Stimulated activated CD4-positive, alpha-beta T cell treated with anti-CD3 and anti-CD28 coated beads, Interleukin-1b, Interleukin-23, amount 100 ng/mL, for 4 hours (primary cell): ENCODE measurements at regions not wholly inside any gene's neighbourhood (a gene's known extent, or its start where the extent isn't known, plus 50 kb on each side); places are given as distances from the start of the nearest gene placed in this dataset.

Experiments used
- DNase-seq, 2 donors: peaks; one replicate each; pipeline ENCODE4 v3.0.0-alpha.2; 2020; ENCODE audit warnings: low read depth in 2 of 2

GRCh38 chr1:38135625-38136414 lies 89.2 kb upstream of the POU3F1 start:
- DNase-seq, result no peak

DNA sequence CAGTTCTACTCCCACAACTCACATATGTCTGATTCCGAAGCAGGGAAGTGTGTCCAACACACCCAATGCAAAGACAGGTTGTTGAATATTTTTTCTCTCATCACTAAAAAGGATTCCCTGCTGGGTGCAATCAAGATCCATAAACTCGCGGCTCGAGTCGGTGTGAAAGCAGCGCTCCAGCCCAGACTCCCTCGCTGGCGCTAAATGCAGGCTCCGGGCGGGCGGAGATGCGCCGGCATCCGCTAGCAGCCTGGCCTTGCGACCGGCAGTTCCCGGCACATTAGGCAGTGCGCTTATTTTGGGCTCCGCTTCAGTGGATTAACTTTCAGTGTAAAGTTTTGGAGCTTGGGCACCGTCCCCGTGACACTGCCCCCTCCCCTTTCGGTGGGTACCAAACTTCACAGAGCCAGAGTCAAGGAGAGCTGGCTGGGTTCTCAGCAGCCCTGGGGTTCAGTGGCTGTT lies 87.7 kb upstream of the POU3F1 start:
- DNase-seq, result no peak

GRCh38 chr1:38133756-38134155 lies 87.2 kb upstream of the POU3F1 start:
- no peak for DNase-seq

DNA sequence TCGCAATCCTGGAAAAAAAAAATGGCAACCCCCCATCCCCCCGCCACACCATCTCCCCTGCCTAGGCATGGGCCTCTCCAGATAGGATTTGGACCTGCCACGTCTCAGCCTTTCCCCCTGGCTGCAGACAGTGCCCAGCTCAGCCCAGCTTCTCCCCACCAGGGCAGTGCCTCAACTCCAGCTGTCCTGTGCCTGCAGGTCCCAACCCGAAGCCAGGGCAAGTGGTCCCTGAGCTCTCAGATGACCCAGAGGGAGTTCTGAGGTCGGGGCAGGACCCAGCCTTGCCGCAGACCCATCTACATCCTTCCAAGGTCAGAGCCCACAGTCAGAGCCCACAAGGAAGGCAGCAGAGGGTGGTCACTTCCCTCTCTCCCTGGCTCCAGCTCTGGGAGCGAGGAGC lies 86.7 kb upstream of the POU3F1 start:
- DNase-seq, result no peak

GRCh38 chr1:38132681-38133080 lies 86.1 kb upstream of the POU3F1 start:
- no peak for DNase-seq

DNA sequence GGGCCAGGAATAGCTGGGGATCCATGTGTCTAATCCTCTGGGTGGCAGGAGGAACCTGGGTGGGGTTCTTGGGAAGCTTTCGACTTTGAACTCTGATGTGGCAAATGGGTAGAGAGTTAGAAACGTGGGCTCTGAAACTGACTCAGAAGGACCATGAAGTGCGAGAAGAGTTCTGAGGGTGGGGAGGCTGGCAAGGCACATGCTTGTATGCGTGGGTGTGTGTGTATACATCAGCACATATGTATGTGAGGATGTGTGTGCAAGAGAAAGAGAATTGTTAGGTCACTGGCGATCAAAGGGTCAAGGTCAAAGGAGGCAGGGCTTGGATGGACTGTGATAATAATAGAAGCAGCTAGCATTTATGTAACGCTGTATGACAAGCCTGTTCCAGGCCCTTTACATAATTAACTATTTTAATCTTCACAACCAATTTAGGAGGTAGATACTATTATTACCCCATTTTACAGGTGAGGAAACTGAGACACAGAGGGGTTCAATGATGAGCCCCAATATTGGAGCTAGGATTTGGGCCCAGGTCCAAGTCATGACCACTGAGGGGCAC lies 84.5 kb upstream of the POU3F1 start:
- no peak for DNase-seq

DNA sequence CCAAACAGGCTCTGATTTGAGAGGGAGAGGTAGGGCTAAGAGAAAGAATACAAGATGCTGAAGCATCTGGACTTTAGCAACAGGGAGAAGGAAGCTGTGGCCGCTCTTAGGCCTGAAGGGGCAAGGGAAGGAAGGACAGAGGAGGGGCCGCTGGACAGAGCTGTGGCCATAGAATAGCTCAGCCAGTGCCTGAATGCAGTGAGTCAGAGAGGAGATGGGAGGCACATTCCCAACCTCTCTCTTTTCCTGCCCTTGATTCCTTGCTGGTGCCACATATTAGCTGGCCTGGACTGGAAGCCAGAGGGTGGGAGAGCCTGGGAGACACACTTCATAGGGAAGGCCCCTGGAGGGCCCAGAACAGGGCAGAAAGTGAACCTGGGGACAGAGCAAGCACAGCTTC lies 83.4 kb upstream of the POU3F1 start:
- no peak for DNase-seq

GRCh38 chr1:38129473-38129872 lies 82.9 kb upstream of the POU3F1 start:
- DNase-seq, result no peak

- DNase-seq, result no peak
Observed at GRCh38 chr1:38128926-38129453, 82.4 kb upstream of the POU3F1 start.

- no peak for DNase-seq
Observed at GRCh38 chr1:38128511-38128910, 81.9 kb upstream of the POU3F1 start.

DNA sequence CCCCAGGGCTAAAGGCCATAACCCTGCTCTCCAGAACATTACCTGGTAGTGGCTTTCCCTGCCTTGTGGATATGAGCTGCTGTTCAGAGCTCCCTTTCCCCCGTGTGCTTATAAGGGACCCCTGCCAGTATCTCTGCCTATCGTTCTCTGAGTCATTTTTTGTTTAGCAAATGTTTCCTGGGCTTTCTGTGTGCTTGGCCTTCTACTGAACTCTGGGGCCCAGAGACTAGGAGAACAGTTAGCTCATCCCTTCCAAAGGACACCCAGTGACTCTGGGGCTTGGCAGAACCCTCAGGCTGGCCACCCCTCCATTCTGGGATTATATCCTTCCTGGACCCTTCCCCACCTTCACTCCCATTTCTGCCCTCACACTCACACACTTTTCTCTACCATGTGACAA lies 80.8 kb upstream of the POU3F1 start:
- DNase-seq, result no peak

- DNase-seq, result no peak
Observed at GRCh38 chr1:38126970-38127369, 80.4 kb upstream of the POU3F1 start.

DNA sequence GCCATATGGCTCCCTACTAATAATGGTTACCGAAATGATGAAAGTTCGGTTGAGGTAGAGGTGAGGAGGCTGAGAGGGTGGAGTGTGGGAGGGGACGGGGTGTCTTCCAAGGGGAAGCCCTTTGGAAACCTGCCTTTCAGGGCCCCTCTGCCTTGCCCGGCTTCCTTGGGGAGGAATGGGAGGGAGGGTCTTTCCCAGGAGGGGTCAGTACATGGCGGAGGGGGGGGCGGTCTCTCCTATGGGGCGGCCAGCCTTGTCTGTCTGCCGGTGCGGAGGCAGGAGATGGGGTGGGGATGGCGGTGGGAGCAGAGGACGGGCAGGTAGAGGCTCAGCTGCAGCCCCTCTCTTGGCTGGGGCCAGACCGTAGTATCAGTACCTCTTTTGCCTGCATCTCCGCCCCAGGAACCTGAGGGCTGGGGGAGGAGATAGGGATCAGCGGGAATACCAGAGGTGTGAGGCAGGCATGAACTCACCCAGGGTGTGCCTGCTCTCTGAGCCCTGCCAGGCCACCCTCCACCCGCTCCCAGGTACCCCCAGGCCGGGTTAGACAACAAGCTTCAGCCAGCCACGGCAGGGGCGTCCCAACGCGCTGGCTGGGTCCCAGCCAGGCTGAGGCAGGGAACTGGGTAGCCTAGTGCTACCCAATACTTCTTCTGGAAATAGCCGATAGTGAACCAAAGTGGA lies 79.4 kb upstream of the POU3F1 start:
- no peak for DNase-seq

- DNase-seq, result no peak
Observed at GRCh38 chr1:38125016-38125415, 78.4 kb upstream of the POU3F1 start.

- DNase-seq, result no peak
Observed at GRCh38 chr1:38123356-38124135, 77.0 kb upstream of the POU3F1 start.

DNA sequence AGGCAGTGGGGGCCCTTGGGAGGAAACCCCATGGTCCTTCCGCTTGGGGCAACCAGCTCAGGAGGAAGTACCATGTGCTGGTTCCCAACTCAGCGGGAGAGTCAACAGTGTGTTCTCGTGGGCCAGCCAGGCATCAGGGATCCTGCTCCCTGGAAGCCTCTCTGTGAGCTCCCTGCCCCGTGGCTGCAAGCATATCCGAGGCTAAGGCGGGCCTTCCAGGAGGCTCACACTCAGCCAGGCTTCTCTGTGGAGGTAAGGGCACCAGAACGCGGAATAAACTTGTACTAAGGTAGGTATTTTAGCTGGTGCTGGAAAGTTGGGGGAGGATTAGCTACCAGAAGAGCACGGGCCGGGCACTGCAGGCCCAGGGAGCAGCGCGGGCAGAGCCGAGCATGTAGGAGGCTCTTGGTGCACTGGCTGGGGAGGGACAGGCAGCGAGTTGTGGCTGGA lies 74.7 kb upstream of the POU3F1 start:
- no peak for DNase-seq

- DNase-seq, result no peak
Observed at GRCh38 chr1:38120552-38121230, 74.1 kb upstream of the POU3F1 start.

GRCh38 chr1:38118976-38119375 lies 72.4 kb upstream of the POU3F1 start:
- DNase-seq, result no peak

DNA sequence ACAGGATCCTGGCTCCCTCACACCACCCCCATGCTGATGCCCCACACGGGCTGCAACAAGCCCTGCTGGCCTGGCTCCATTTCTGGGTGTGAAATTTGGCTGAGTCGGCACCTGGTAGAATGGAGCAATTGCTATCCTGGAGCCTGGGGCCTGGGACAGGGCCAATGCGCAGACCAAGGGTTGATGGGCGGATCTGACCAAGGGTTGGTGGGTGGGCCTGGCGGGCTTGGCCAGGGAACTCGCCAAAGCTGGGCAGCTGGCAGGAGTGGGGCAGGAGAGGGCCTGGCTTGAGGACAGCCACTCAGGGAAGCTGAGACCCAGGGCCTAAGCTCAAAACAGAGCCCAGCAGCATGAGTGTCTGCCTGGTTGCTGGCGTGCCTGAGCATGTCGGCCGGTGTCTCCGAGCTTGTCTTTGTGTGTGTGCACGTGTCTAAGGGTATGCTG lies 70.9 kb upstream of the POU3F1 start:
- no peak for DNase-seq

- no peak for DNase-seq
Observed at GRCh38 chr1:38115682-38116202, 69.1 kb upstream of the POU3F1 start.

DNA sequence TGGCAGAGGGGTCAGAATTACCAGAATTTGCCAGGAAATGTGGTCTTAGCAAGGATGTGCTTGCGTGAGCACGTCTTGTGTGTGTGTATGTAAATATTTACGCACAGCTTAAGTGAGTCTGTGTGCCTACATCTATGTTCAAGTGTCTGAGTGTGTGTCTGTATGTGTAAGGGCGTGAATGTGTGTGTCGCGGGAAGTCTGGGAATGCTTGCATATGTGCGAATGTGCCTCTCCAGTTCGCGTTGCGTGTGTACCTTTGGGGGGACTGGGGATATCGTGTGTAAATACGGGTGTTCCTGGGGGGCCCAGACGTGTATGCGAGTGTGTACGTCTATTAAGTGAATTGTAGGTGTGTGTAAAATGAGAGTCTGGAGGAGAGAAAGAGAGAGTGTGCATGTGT lies 68.6 kb upstream of the POU3F1 start:
- DNase-seq, result no peak
